HG02970 (cell line): ENCODE measurements at regions not wholly inside any gene's neighbourhood (a gene's known extent, or its start where the extent isn't known, plus 50 kb on each side); places are given as distances from the start of the nearest gene placed in this dataset.
"Not testable (repeated sequence)": the region's sequence is repeated elsewhere in the genome, so short reads cannot be mapped to it uniquely, and the experiment has no call there.

Experiments
- ATAC-seq: cut with Tn5 transposase; IDR thresholded peaks from one replicate; pipeline ENCODE4 v1.9.1; 2021; ENCODE audit warnings: mild to moderate bottlenecking, moderate library complexity, moderate number of reproducible peaks; ENCODE audit not compliant: unreplicated experiment, low FRiP score

DNA sequence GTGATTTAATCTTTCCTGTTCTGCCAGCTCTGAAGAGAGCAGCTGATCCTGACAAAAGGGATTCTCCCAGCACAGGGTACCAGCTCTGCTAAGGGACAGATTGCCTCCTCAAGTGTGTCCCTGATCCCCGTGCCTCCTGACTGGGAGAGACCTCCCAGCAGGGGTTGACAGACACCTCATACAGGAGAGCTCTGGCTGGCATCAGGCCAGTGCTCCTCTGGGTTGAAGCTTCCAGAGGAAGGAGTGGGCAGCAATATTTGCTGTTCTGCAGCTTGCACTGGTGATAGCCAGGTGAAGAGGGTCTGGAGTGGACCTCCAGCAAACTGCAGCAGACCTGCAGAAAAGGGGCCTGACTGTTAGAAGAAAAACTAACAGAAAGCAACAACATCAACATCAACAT is 105.0 kb upstream of the GORAB start:
- ATAC-seq: not testable (repeated sequence)

DNA sequence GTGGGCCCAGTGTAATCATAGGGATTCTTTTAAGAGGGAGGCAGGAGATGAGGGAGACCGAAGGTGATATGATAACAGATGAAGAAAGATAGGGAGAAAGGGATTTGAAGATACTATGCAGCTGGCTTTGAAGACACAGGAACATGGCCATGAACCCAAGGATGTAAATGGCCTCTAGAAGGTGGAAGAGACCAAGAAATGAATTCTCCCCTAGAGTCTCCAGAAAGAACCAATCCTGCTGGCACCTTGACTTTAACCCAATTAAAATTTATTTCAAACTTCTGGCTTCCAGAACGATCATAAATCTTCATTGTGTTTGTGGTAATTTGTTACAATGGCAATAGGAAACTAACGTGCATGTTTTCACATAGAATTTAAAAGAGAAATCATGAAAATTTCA is 95.0 kb upstream of the GORAB start:
- ATAC-seq: no peak

DNA sequence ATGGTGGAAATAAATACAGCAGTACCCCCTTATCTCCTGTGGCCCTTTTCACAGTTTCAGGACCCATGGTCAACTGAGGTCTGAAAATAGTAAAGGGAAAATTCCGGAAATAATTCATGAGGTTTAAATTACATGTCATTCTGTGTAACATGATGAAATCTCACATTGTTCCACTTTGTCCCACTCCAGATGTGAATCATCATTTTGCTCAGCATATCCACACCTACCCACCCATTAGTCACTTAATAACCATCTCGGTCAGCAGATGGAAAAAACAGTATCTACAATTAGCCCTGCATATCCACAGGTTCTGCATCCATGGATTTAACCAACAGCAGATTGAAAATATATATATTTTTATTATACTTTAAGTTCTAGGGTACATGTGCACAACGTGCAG is 86.9 kb upstream of the GORAB start:
- ATAC-seq: no peak

GRCh38 chr1:170448661-170449158 is 83.3 kb upstream of the GORAB start:
- no peak for ATAC-seq

- ATAC-seq: not testable (repeated sequence)
Measured at GRCh38 chr1:170457325-170458050, 74.5 kb upstream of the GORAB start.

DNA sequence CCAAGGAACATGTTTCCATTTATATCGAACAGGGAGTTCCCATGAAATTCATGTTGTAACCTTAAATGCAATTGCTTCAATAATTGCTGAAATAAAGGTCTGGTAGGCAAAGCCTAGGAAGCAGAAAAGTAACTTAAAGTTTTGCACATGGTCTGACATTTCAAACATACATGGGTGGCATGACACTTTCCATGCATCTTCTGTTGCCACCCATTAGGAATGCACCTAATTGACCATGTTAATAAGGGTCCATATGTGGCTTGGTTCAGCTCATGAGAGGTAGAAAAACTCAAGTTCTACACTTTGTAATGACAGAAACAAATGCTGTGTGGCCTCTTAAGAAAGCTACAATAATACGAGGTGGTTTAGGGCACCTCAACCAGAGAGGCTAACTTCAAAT is 72.0 kb upstream of the GORAB start:
- no peak for ATAC-seq

DNA sequence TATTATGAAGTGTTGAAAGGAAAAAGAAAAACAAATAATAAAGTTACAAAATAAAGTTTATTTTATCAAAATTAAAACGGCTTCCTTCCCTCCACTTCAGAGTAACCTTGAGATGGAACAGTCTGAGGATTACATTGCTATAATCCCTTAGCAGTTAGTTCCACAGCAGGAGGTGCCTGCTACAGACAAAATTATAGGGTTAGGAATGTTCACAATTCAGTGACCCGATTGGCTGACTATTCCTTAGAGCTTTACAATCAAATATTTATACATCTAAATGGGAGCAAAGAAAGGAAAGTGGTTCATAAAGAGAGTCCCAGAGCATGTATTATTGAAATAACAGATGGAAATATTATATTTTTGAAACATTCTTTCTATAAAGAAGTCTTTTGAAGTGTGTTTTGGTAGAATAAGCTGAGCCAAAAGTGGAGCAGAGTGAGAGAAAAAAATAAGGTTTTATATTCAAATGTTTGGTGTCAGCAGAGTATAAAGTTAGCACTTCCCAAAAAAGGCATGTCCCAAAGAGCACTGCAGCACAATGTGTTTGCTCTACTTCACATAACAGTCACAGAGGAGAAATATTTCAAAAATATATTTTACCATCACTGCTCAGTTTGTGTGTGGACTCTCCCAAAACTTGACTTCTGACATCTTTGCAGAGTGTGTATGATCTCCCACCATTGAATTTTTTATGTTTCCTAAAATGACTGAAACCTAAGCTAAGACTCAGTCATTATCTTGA is 71.4 kb upstream of the GORAB start:
- no peak for ATAC-seq

- no peak for ATAC-seq
Measured at GRCh38 chr1:170461291-170461747, 70.6 kb upstream of the GORAB start.

- ATAC-seq: no peak
Measured at GRCh38 chr1:170461762-170462384, 70.1 kb upstream of the GORAB start.

GRCh38 chr1:170470121-170470520 is 61.8 kb upstream of the GORAB start:
- no peak for ATAC-seq

GRCh38 chr1:170471398-170472053 is 60.4 kb upstream of the GORAB start:
- ATAC-seq: no peak

DNA sequence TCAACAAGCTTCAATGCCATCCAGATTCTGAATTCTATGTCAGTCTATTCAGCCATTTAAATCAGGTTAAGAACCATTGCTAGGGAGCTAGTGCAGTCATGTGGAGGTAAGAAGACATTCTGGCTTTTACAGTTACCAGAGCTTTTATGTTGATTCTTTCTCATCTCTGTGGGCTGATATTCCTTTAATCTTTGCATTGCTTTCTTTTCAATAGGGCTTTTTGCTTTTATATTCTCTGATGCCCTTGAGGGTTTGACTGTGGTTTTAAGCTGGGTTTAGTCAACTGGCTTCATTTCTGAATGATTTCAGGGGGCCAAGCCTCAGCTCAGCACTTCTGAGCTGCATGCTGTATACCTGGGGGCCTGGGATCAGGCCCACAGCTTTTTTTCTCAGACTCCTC is 51.0 kb upstream of the GORAB start:
- ATAC-seq: no peak
